Trophoblast cell (in vitro differentiated cells and primary cell): ENCODE measurements at regions not wholly inside any gene's neighbourhood (a gene's known extent, or its start where the extent isn't known, plus 50 kb on each side); places are given as distances from the start of the nearest gene placed in this dataset.

Experiments
- DNase-seq, 2 donors: peaks; one replicate each; pipeline ENCODE4 v3.0.0-alpha.2; 2016
- H2AFZ ChIP-seq: 2 replicates; pipeline ENCODE4 v1.6.1; 2013; ENCODE audit warnings: low read length, moderate library complexity, mild to moderate bottlenecking; ENCODE audit not compliant: insufficient read depth, poor library complexity
- H2AK5ac ChIP-seq: 2 replicates; pipeline ENCODE4 v1.6.1; 2013; ENCODE audit warnings: mild to moderate bottlenecking, low read length
- H2BK120ac ChIP-seq: 2 replicates; pipeline ENCODE4 v1.6.1; 2013; ENCODE audit warnings: low read length, mild to moderate bottlenecking, moderate library complexity; ENCODE audit not compliant: insufficient read depth, poor library complexity
- H2BK12ac ChIP-seq: 2 replicates; pipeline ENCODE4 v1.6.1; 2013; ENCODE audit warnings: mild to moderate bottlenecking, low read length, moderate library complexity
- H2BK5ac ChIP-seq: 2 replicates; pipeline ENCODE4 v1.6.1; 2013; ENCODE audit warnings: low read length, low read depth, moderate library complexity, mild to moderate bottlenecking; ENCODE audit not compliant: poor library complexity
- H3K14ac ChIP-seq: 2 replicates; pipeline ENCODE4 v1.6.1; 2013; ENCODE audit warnings: mild to moderate bottlenecking, low read length
- H3K18ac ChIP-seq: 2 replicates; pipeline ENCODE4 v1.6.1; 2013; ENCODE audit warnings: mild to moderate bottlenecking, low read length
- H3K23ac ChIP-seq: 2 replicates; pipeline ENCODE4 v1.6.1; 2013; ENCODE audit warnings: low read length
- H3K27ac ChIP-seq: 2 replicates; pipeline ENCODE4 v1.5.1; 2013; ENCODE audit warnings: low read depth, mild to moderate bottlenecking, inconsistent platforms, low read length, moderate library complexity
- H3K27me3 ChIP-seq: 2 replicates; pipeline ENCODE4 v1.6.1; 2013; ENCODE audit warnings: inconsistent platforms, mild to moderate bottlenecking, low read length, moderate library complexity; ENCODE audit not compliant: insufficient read depth
- H3K36me3 ChIP-seq, 2 experiments: 1 replicate in 1 of 2; 2 replicates in 1 of 2; pipeline ENCODE4 v1.6.1; 2013; ENCODE audit warnings: low read length in 2 of 2, mild to moderate bottlenecking in 2 of 2, moderate library complexity in 1 of 2; ENCODE audit not compliant: insufficient read depth in 2 of 2, control insufficient read depth in 1 of 2
- H3K4ac ChIP-seq: 2 replicates; pipeline ENCODE4 v1.6.1; 2013; ENCODE audit warnings: low read depth, mild to moderate bottlenecking, low read length, moderate library complexity
- H3K4me1 ChIP-seq, 2 experiments: 1 replicate in 1 of 2; 2 replicates in 1 of 2; pipeline ENCODE4 v1.6.1; 2013; ENCODE audit warnings: low read length in 2 of 2, mild to moderate bottlenecking in 2 of 2, moderate library complexity in 1 of 2; ENCODE audit not compliant: insufficient read depth in 2 of 2, control insufficient read depth in 1 of 2
- H3K4me2 ChIP-seq: 2 replicates; pipeline ENCODE4 v1.6.1; 2013; ENCODE audit warnings: inconsistent platforms, mild to moderate bottlenecking, low read length, moderate library complexity
- H3K4me3 ChIP-seq: 2 replicates; pipeline ENCODE4 v1.5.1; 2013; ENCODE audit warnings: mild to moderate bottlenecking, low read depth, low read length, inconsistent platforms
- H3K79me1 ChIP-seq: one replicate; pipeline ENCODE4 v1.6.1; 2013; ENCODE audit warnings: low read length
- H3K79me2 ChIP-seq: 2 replicates; pipeline ENCODE4 v1.6.1; 2013; ENCODE audit warnings: low read length, mild to moderate bottlenecking; ENCODE audit not compliant: control insufficient read depth, insufficient read depth, poor library complexity
- H3K9ac ChIP-seq: 2 replicates; pipeline ENCODE4 v1.6.1; 2013; ENCODE audit warnings: mild to moderate bottlenecking, low read length
- H3K9me3 ChIP-seq: 2 replicates; pipeline ENCODE4 v1.6.1; 2013; ENCODE audit warnings: low read depth, mild to moderate bottlenecking, control low read depth, inconsistent platforms, low read length; ENCODE audit not compliant: insufficient read depth
- H4K12ac ChIP-seq: 2 replicates; pipeline ENCODE4 v1.6.1; 2013; ENCODE audit warnings: low read depth, mild to moderate bottlenecking, low read length, moderate library complexity
- H4K8ac ChIP-seq: 2 replicates; pipeline ENCODE4 v1.6.1; 2013; ENCODE audit warnings: low read depth, mild to moderate bottlenecking, low read length, moderate library complexity
- H4K91ac ChIP-seq: one replicate; pipeline ENCODE4 v1.6.1; 2013; ENCODE audit warnings: low read depth, mild to moderate bottlenecking, low read length, moderate library complexity
- WGBS: extraction: QIAGEN DNeasy Blood & Tissue Kit; methylation state at CpG from one replicate; pipeline ENCODE4 v1.1.7; 2013; ENCODE audit warnings: missing lambda C conversion rate; ENCODE audit not compliant: insufficient read length, insufficient coverage; ENCODE audit errors: extremely low coverage; 5-methylcytosine and 5-hydroxymethylcytosine counted together

DNA sequence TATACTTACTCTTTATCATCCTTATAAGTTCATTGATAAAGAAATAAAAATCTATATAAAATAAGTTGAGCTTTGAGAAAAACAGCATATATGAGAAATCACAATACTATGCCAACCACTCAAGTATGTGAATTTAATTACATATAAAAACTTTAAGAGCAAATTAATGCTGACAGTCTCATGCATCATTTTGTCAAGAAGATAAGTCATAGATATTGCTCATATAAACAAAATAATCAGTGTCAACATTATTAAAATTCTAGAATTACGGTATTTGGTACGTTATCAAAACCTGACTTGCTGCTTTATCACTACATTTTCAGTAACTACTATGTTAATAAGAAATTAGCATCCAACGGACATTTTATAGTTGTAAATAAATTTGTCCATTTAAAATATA lies 111.2 kb downstream of the FBXO8 start:
- H3K79me2 ChIP-seq = no peaks in the 10 kb centered on the region
- H3K9me3 ChIP-seq = no peaks in the 10 kb centered on the region
- H2BK12ac ChIP-seq = no peak overlapping the region
- DNase-seq = no peak
- no peak overlapping the region for H2AFZ ChIP-seq
- no peak overlapping the region for H2BK120ac ChIP-seq
- no peak overlapping the region for H2AK5ac ChIP-seq
- H3K14ac ChIP-seq = no peak overlapping the region
- no CpG with 5 or more reads among the region's 3 CpGs for WGBS
- no peaks in the 10 kb centered on the region for H3K4me1 ChIP-seq
- no peak overlapping the region for H4K91ac ChIP-seq
- H3K18ac ChIP-seq = no peak overlapping the region
- no peaks in the 10 kb centered on the region for H3K36me3 ChIP-seq
- no peak overlapping the region for H3K27ac ChIP-seq
- H3K4me3 ChIP-seq = no peak overlapping the region
- no peak overlapping the region for H3K4me2 ChIP-seq
- H3K27me3 ChIP-seq = no peaks in the 10 kb centered on the region
- no peak overlapping the region for H4K8ac ChIP-seq
- no peak overlapping the region for H2BK5ac ChIP-seq
- H3K9ac ChIP-seq = no peak overlapping the region
- no peak overlapping the region for H3K23ac ChIP-seq
- no peak overlapping the region for H3K4ac ChIP-seq
- no peak overlapping the region for H4K12ac ChIP-seq
- no peaks in the 10 kb centered on the region for H3K79me1 ChIP-seq

DNA sequence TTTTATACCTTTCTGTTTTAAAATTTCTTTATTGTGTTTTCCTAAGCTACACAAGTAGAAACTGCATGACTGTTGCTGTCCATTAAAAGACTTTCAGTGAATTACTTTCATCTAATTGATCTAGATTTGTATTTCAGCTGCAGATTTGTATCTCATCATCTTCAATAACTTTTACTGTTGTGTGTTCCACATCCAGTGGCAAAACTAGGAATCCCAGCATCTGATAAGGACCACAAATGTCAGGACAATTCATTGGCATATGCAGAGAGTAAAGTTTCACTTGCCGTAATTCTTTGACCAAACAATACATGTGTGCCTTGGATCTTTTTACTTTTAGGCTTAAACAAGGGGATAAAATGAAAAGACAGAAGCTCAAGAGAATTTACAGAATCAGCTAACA lies 112.6 kb downstream of the FBXO8 start:
- WGBS = no CpG with 5 or more reads among the region's 1 CpG
- no peak overlapping the region for H2AK5ac ChIP-seq
- H3K36me3 ChIP-seq = no peaks in the 10 kb centered on the region

DNA sequence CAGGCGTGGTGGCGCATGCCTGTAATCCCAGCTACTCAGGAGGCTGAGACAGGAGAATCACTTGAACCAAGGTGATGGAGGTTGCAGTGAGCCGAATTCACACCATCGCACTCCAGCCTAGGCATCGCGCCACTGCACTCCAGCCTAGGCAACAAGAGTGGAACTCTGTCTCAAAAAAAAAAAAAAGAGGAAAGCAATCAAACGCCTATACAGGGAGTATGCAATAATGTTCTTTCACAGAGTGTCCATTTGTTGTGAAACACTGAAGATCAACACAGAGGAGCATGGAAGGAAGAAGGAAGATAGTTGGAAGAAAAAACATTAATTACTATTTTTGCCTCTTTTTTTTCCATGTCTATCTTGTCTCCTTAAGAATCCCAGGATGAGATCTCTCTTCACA lies 113.4 kb downstream of the FBXO8 start:
- DNase-seq = no peak
- no peak overlapping the region for H4K8ac ChIP-seq
- H4K91ac ChIP-seq = no peak overlapping the region
- no peaks in the 10 kb centered on the region for H3K36me3 ChIP-seq
- no peaks in the 10 kb centered on the region for H3K27me3 ChIP-seq
- no peak overlapping the region for H2BK120ac ChIP-seq
- H3K79me1 ChIP-seq = no peaks in the 10 kb centered on the region
- no peak overlapping the region for H3K4ac ChIP-seq
- H2AFZ ChIP-seq = no peak overlapping the region
- no peak overlapping the region for H4K12ac ChIP-seq
- no peak overlapping the region for H3K23ac ChIP-seq
- H2AK5ac ChIP-seq = no peak overlapping the region
- no peak overlapping the region for H2BK5ac ChIP-seq
- no peaks in the 10 kb centered on the region for H3K4me1 ChIP-seq
- H3K14ac ChIP-seq = no peak overlapping the region
- H3K9ac ChIP-seq = no peak overlapping the region
- no peaks in the 10 kb centered on the region for H3K9me3 ChIP-seq
- H3K4me2 ChIP-seq = no peak overlapping the region
- WGBS = no CpG with 5 or more reads among the region's 7 CpGs
- H3K4me3 ChIP-seq = no peak overlapping the region
- H3K79me2 ChIP-seq = no peaks in the 10 kb centered on the region
- H3K18ac ChIP-seq = no peak overlapping the region
- no peak overlapping the region for H2BK12ac ChIP-seq
- no peak overlapping the region for H3K27ac ChIP-seq

More for the DNA sequence above, 112.6 kb downstream of the FBXO8 start:
- Histone ChIP-seq H3K4ac (no peak overlapping the region), H3K18ac (no peak overlapping the region), H3K23ac (no peak overlapping the region), H4K8ac (no peak overlapping the region), H4K91ac (no peak overlapping the region), H3K9me3 (no peaks in the 10 kb centered on the region), H3K14ac (no peak overlapping the region), H2AFZ (no peak overlapping the region), H3K4me3 (no peak overlapping the region), H3K79me2 (no peaks in the 10 kb centered on the region), H2BK5ac (no peak overlapping the region), H2BK120ac (no peak overlapping the region), H3K27ac (no peak overlapping the region), H3K9ac (no peak overlapping the region), H3K79me1 (no peaks in the 10 kb centered on the region), H4K12ac (no peak overlapping the region), H2BK12ac (no peak overlapping the region), H3K27me3 (no peaks in the 10 kb centered on the region), H3K4me1 (no peaks in the 10 kb centered on the region), H3K4me2 (no peak overlapping the region)
- no peak for DNase-seq

DNA sequence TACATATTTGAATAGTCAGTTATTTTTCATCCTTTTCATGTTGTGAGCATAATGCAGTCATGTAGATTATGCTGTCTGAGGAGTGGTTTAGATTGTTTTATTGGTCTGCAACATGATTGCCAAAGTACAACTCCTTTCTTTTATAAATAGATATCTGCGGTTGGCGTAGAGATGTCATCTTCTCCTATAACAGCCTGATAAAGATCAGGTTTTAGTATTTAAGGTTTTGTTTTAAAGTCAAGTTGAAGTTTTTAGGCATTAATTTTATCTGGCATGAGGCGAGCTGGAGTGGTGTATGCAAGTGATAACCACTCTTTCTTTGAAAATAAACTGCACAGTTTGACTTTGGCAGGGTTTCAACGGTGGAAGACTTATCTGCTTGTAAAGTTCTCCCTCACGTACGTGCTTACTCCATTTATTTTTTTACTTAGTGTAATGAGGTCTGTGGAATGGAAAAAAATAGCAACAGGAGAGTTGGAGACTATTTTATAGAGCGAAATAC lies 126.3 kb downstream of the FBXO8 start:
- Histone ChIP-seq H4K91ac (no peak overlapping the region), H4K12ac (no peak overlapping the region), H4K8ac (no peak overlapping the region), H2BK12ac (no peak overlapping the region), H3K79me2 (no peaks in the 10 kb centered on the region), H3K14ac (no peak overlapping the region), H2BK120ac (no peak overlapping the region), H3K4me3 (no peak overlapping the region), H2BK5ac (no peak overlapping the region), H3K79me1 (no peaks in the 10 kb centered on the region), H3K36me3 (no peaks in the 10 kb centered on the region), H3K4me1 (no peaks in the 10 kb centered on the region), H3K9me3 (no peaks in the 10 kb centered on the region), H2AFZ (no peak overlapping the region), H3K27ac (no peak overlapping the region), H3K23ac (no peak overlapping the region), H3K18ac (no peak overlapping the region), H3K9ac (no peak overlapping the region), H3K4ac (no peak overlapping the region), H3K4me2 (no peak overlapping the region), H2AK5ac (no peak overlapping the region), H3K27me3 (no peaks in the 10 kb centered on the region)
- no peak for DNase-seq
- WGBS = no CpG with 5 or more reads among the region's 7 CpGs
